Thoracic aorta (tissue), 2 donors: ENCODE measurements at regions not wholly inside any gene's neighbourhood (a gene's known extent, or its start where the extent isn't known, plus 50 kb on each side); places are given as distances from the start of the nearest gene placed in this dataset.

Experiments used
- ATAC-seq: fragments of 150-250 bp; one replicate; pipeline ENCODE4 v1.8.0; 2017; ENCODE audit warnings: low read depth; ENCODE audit not compliant: insufficient number of reproducible peaks, low FRiP score
- DNase-seq: peaks from one replicate; pipeline ENCODE4 v3.0.0-alpha.2; 2020; ENCODE audit warnings: low spot score
- H3K27ac ChIP-seq, 2 donors: fragments of 200-600 bp; sonication (generic); 1 replicate in 1 of 2; 2 replicates in 1 of 2; pipeline ENCODE4 v1.5.1; 2016; ENCODE audit warnings: mild to moderate bottlenecking in 2 of 2, moderate library complexity in 2 of 2
- H3K27me3 ChIP-seq: fragments of 200-600 bp; sonication (generic); replicated peaks from 2 replicates; pipeline ENCODE4 v1.6.0; 2016; ENCODE audit warnings: mild to moderate bottlenecking; ENCODE audit not compliant: insufficient read depth
- H3K36me3 ChIP-seq: fragments of 200-600 bp; sonication (generic); one replicate; pipeline ENCODE4 v1.5.1; 2016
- H3K4me1 ChIP-seq, 2 donors: fragments of 200-600 bp; sonication (generic); 1 replicate in 1 of 2; 2 replicates in 1 of 2; pipeline versions ENCODE4 v1.5.1 to v1.6.0; 2016; ENCODE audit warnings: low read depth in 2 of 2, mild to moderate bottlenecking in 1 of 2; ENCODE audit not compliant: control insufficient read depth in 1 of 2
- H3K4me3 ChIP-seq: fragments of 200-600 bp; sonication (generic); 2 replicates; pipeline ENCODE4 v1.5.1; 2016; ENCODE audit warnings: mild to moderate bottlenecking
- H3K9me3 ChIP-seq: fragments of 200-600 bp; sonication (generic); 2 replicates; pipeline ENCODE4 v1.5.1; 2016
- TF ChIP-seq, protein P1 (sequence below): fragments of 200-600 bp; sonication (generic); IDR thresholded peaks from one replicate; pipeline ENCODE4 v1.5.1; 2019; ENCODE audit warnings: antibody characterized with exemption

DNA sequence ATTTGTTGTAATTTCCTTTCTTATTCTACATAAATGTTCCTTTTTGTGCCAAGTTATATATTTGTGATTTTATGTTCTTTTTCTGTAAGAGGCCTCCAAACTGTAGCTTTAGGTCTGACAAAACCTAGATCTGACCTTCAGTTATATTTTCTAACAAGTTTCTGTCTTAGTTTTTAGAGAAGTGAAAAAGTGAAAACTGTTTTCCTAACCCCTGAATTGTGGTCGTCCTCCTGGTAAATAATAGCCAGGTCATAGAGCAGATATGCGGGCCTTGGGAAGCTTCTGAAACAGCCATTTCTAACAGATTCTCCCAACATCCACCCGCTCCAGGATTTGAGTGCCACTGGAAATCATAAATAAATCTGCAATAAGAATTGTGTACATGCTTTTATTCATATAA is 398.4 kb upstream of the CWC22 start:
- no peak for DNase-seq
- TF ChIP-seq, protein P1, sequence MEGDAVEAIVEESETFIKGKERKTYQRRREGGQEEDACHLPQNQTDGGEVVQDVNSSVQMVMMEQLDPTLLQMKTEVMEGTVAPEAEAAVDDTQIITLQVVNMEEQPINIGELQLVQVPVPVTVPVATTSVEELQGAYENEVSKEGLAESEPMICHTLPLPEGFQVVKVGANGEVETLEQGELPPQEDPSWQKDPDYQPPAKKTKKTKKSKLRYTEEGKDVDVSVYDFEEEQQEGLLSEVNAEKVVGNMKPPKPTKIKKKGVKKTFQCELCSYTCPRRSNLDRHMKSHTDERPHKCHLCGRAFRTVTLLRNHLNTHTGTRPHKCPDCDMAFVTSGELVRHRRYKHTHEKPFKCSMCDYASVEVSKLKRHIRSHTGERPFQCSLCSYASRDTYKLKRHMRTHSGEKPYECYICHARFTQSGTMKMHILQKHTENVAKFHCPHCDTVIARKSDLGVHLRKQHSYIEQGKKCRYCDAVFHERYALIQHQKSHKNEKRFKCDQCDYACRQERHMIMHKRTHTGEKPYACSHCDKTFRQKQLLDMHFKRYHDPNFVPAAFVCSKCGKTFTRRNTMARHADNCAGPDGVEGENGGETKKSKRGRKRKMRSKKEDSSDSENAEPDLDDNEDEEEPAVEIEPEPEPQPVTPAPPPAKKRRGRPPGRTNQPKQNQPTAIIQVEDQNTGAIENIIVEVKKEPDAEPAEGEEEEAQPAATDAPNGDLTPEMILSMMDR: no peak
- ATAC-seq: no peak
- Histone ChIP-seq H3K27me3 (no peaks in the 10 kb centered on the region), H3K4me1 (no peaks in the 10 kb centered on the region), H3K36me3 (no peaks in the 10 kb centered on the region), H3K9me3 (no peaks in the 10 kb centered on the region), H3K27ac (no peak overlapping the region), H3K4me3 (no peak overlapping the region)

DNA sequence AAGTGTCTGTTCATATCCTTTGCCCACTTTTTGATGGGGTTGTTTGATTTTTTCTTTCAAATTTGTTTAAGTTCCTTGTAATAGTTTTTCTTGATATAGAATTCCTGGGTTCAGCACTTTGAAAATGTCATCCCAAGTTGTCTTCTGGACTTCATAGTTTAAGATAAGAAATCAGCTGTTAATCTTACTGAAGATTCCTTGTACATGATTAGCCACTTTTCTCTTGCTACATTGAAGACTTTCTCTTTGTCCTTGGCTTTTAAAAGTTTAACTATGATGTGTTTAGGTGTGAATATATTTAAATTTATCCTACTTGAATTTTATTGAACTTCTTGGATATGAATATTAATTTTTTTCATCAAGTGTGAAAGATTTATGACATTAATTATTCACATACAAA is 387.2 kb upstream of the CWC22 start:
- no peak for DNase-seq
- Histone ChIP-seq H3K36me3 (no peaks in the 10 kb centered on the region), H3K27me3 (no peaks in the 10 kb centered on the region), H3K27ac (no peak overlapping the region), H3K4me1 (no peaks in the 10 kb centered on the region), H3K4me3 (no peak overlapping the region), H3K9me3 (no peaks in the 10 kb centered on the region)
- no peak for ATAC-seq
- TF ChIP-seq, protein P1: no peak

DNA sequence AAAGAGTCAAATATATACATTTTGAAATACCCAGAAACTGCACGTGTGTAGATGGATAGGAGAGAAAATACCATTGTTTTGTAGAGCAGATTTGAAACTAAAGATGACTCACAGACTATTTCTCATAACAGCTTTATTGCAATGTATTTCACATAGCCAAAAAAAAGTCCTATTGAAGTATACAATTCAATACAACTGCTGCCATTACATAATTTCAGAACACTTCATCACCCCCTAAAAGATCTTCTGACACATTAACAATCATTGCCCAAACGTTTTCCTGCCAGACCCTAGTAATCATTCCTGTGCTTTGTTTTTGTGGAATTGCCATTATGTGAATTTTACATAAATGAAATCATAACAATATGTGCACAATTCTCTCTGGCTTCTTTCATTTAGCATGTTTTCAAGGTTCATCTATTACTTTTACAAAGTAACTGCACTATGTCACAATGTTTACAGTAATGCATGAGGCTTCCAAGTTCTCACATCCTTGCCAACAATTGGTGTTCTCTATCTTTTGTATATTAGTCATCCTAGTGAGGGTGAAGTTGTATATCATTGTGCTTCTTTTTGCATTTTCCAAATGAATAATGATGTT is 378.6 kb upstream of the CWC22 start:
- H3K36me3 ChIP-seq: no peaks in the 10 kb centered on the region
- H3K4me1 ChIP-seq: no peaks in the 10 kb centered on the region
- no peak overlapping the region for H3K4me3 ChIP-seq
- TF ChIP-seq, protein P1: no peak
- H3K27me3 ChIP-seq: no peaks in the 10 kb centered on the region
- no peak for ATAC-seq
- H3K9me3 ChIP-seq: no peaks in the 10 kb centered on the region
- no peak for DNase-seq
- H3K27ac ChIP-seq: no peak overlapping the region

DNA sequence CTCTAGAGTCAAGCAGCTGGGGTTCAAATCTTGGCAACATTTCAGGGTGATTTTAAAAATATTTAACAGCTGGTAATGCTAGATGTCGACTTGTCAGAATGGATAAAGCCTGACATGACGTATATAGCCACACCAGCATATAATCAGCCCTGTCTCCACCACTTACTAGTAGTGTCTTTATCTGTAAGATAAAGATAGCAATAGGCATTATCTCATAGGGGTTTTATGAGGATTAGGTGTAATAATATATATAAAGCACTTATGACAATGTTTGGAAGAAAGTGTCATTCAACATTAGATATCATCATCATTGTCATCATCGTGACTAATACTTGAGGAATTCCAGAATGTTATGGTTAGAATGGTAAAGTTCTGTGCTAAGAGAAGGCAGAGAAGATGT is 369.0 kb upstream of the CWC22 start:
- ATAC-seq: no peak
- H3K27me3 ChIP-seq: no peaks in the 10 kb centered on the region
- H3K4me3 ChIP-seq: no peak overlapping the region
- no peak overlapping the region for H3K27ac ChIP-seq
- H3K36me3 ChIP-seq: no peaks in the 10 kb centered on the region
- DNase-seq: no peak
- no peaks in the 10 kb centered on the region for H3K9me3 ChIP-seq
- H3K4me1 ChIP-seq: no peaks in the 10 kb centered on the region
- TF ChIP-seq, protein P1: no peak

DNA sequence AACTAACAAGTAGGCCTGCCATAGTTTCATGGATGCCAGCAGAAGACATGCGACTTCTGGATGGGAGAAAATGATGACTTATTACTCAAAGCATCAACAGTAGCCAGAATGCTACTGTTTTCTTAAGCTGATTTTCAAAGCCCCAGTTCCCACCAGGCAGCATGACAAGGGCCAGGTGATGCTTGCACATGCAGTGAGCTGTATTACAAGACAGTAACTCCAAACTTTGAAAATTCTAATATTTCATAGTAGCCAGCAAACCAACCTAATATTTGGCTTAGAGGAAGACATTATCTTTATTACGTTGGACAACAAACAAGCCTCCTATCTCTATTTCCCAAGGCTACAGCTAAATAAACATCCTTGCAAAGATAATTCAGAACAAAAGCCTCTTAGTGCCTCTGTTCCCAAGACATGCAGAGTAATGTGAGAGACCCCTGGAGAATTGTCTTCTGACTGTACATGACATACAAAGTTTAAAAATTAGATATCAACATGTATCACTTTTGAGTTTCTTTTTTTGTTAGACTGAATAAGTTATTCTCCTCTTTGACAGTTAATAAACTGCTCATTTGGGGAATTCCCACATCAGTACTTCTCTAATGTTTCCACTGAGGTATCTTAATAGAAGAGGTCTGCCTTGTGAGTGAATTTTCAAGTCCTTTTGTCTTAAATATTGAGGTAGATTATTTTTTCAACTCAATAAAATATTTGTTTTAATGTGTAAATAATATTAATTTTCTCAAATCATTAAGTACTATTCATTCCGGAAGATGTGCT is 367.6 kb upstream of the CWC22 start:
- H3K27ac ChIP-seq: no peak overlapping the region
- no peak overlapping the region for H3K4me3 ChIP-seq
- TF ChIP-seq, protein P1: no peak
- no peak for DNase-seq
- ATAC-seq: no peak
- no peaks in the 10 kb centered on the region for H3K9me3 ChIP-seq
- H3K4me1 ChIP-seq: no peaks in the 10 kb centered on the region
- no peaks in the 10 kb centered on the region for H3K27me3 ChIP-seq
- H3K36me3 ChIP-seq: no peaks in the 10 kb centered on the region
